ENCODE measurements at regions not wholly inside any gene's neighbourhood (a gene's known extent, or its start where the extent isn't known, plus 50 kb on each side); places are given as distances from the start of the nearest gene placed in this dataset.

- TF ChIP-seq TAF1 (IDR thresholded peaks at IDR 0.05; ENCODE audit: low read depth, low read length) (no peak), POLR2AphosphoS5 (IDR thresholded peaks at IDR 0.05; ENCODE audit: low read depth, low read length) (no peak), POLR2A (IDR thresholded peaks at IDR 0.05; ENCODE audit: low read depth, low read length) (no peak), SPI1 (IDR thresholded peaks at IDR 0.05; ENCODE audit: low read depth, low read length) (no peak), POU2F2 (IDR thresholded peaks at IDR 0.05; ENCODE audit: low read depth, low read length) (no peak), PAX5 (IDR thresholded peaks at IDR 0.05; ENCODE audit: insufficient read depth, low read length, severe bottlenecking) (no peak)
Observed at GRCh38 chr16:85191341-85191965, 79.2 kb upstream of the CIBAR2 start.

Data from GM12891 (cell line).